Activated T-helper 17 cell treated with anti-CD3 and anti-CD28 coated beads, Interleukin-2, amount 50 U/mL, for 72 hours (primary cell): ENCODE measurements at regions not wholly inside any gene's neighbourhood (a gene's known extent, or its start where the extent isn't known, plus 50 kb on each side); places are given as distances from the start of the nearest gene placed in this dataset.

Source experiments
- ATAC-seq: fragments of 150-1000 bp; cut with Tn5 transposase; replicated peaks from 2 replicates; pipeline ENCODE4 v1.10.0; 2021; ENCODE audit warnings: mild to moderate bottlenecking, moderate library complexity
- H3K27ac Mint-ChIP-seq: one replicate; pipeline ENCODE4 v1.8.0; 2022; ENCODE audit warnings: mixed read lengths
- H3K27me3 Mint-ChIP-seq: one replicate; pipeline ENCODE4 v1.8.0; 2022; ENCODE audit warnings: mixed read lengths
- H3K36me3 Mint-ChIP-seq: one replicate; pipeline ENCODE4 v1.8.0; 2022; ENCODE audit warnings: low read depth, mild to moderate bottlenecking, mixed read lengths
- H3K4me1 Mint-ChIP-seq: one replicate; pipeline ENCODE4 v1.8.0; 2022; ENCODE audit warnings: mixed read lengths
- H3K4me3 Mint-ChIP-seq: one replicate; pipeline ENCODE4 v1.8.0; 2022; ENCODE audit warnings: mild to moderate bottlenecking, mixed read lengths
- H3K9me3 Mint-ChIP-seq: one replicate; pipeline ENCODE4 v1.8.0; 2022; ENCODE audit warnings: mixed read lengths

- no peak for ATAC-seq
- Mint-ChIP-seq H3K4me1 (no peaks in the 10 kb centered on the region), H3K36me3 (no peaks in the 10 kb centered on the region), H3K27ac (no peak overlapping the region), H3K4me3 (no peak overlapping the region), H3K27me3 (no peaks in the 10 kb centered on the region), H3K9me3 (peaks cover 5% of the 10 kb centered on the region)
Observed at GRCh38 chr6:153563001-153563400, 431.9 kb upstream of the RGS17 start.

- no peak for ATAC-seq
- Mint-ChIP-seq H3K27ac (no peak overlapping the region), H3K27me3 (no peaks in the 10 kb centered on the region), H3K4me3 (no peak overlapping the region), H3K4me1 (no peaks in the 10 kb centered on the region), H3K9me3 (no peaks in the 10 kb centered on the region), H3K36me3 (no peaks in the 10 kb centered on the region)
Observed at GRCh38 chr6:153553627-153554026, 422.5 kb upstream of the RGS17 start.

GRCh38 chr6:153539602-153540001, 408.5 kb upstream of the RGS17 start:
- Mint-ChIP-seq H3K4me1 (no peaks in the 10 kb centered on the region), H3K9me3 (peaks cover 5% of the 10 kb centered on the region), H3K4me3 (no peak overlapping the region), H3K27me3 (no peaks in the 10 kb centered on the region), H3K36me3 (no peaks in the 10 kb centered on the region), H3K27ac (no peak overlapping the region)
- ATAC-seq = no peak

GRCh38 chr6:153538491-153538890, 407.4 kb upstream of the RGS17 start:
- no peaks in the 10 kb centered on the region for H3K27me3 Mint-ChIP-seq
- no peak overlapping the region for H3K4me3 Mint-ChIP-seq
- no peak for ATAC-seq
- H3K27ac Mint-ChIP-seq = no peak overlapping the region
- no peaks in the 10 kb centered on the region for H3K4me1 Mint-ChIP-seq
- no peaks in the 10 kb centered on the region for H3K36me3 Mint-ChIP-seq
- H3K9me3 Mint-ChIP-seq = peaks cover 5% of the 10 kb centered on the region

GRCh38 chr6:153537422-153537821, 406.3 kb upstream of the RGS17 start:
- H3K27ac Mint-ChIP-seq = no peak overlapping the region
- no peaks in the 10 kb centered on the region for H3K4me1 Mint-ChIP-seq

GRCh38 chr6:153526479-153526878, 395.4 kb upstream of the RGS17 start:
- Mint-ChIP-seq H3K4me1 (no peaks in the 10 kb centered on the region), H3K36me3 (no peaks in the 10 kb centered on the region), H3K4me3 (no peak overlapping the region)

More at GRCh38 chr6:153537422-153537821, 406.3 kb upstream of the RGS17 start:
- no peaks in the 10 kb centered on the region for H3K36me3 Mint-ChIP-seq
- no peak for ATAC-seq
- no peak overlapping the region for H3K4me3 Mint-ChIP-seq
- peaks cover under 1% of the 10 kb centered on the region for H3K9me3 Mint-ChIP-seq
- H3K27me3 Mint-ChIP-seq = no peaks in the 10 kb centered on the region

GRCh38 chr6:153525998-153526397, 394.9 kb upstream of the RGS17 start:
- no peak overlapping the region for H3K27ac Mint-ChIP-seq
- no peak overlapping the region for H3K4me3 Mint-ChIP-seq
- no peak for ATAC-seq
- H3K4me1 Mint-ChIP-seq = no peaks in the 10 kb centered on the region
- H3K27me3 Mint-ChIP-seq = no peaks in the 10 kb centered on the region
- H3K9me3 Mint-ChIP-seq = peaks cover 13% of the 10 kb centered on the region
- H3K36me3 Mint-ChIP-seq = no peaks in the 10 kb centered on the region

More at GRCh38 chr6:153526479-153526878, 395.4 kb upstream of the RGS17 start:
- Mint-ChIP-seq H3K27ac (no peak overlapping the region), H3K27me3 (no peaks in the 10 kb centered on the region), H3K9me3 (peaks cover 13% of the 10 kb centered on the region)
- no peak for ATAC-seq

- H3K4me3 Mint-ChIP-seq = no peak overlapping the region
- peaks cover 22% of the 10 kb centered on the region for H3K9me3 Mint-ChIP-seq
- no peak for ATAC-seq
- H3K27me3 Mint-ChIP-seq = no peaks in the 10 kb centered on the region
- no peaks in the 10 kb centered on the region for H3K36me3 Mint-ChIP-seq
- no peak overlapping the region for H3K27ac Mint-ChIP-seq
- no peaks in the 10 kb centered on the region for H3K4me1 Mint-ChIP-seq
Observed at GRCh38 chr6:153523390-153523789, 392.3 kb upstream of the RGS17 start.

GRCh38 chr6:153511896-153512496, 380.9 kb upstream of the RGS17 start:
- no peaks in the 10 kb centered on the region for H3K27me3 Mint-ChIP-seq
- H3K9me3 Mint-ChIP-seq = no peaks in the 10 kb centered on the region
- H3K27ac Mint-ChIP-seq = no peak overlapping the region
- no peaks in the 10 kb centered on the region for H3K4me1 Mint-ChIP-seq
- no peaks in the 10 kb centered on the region for H3K36me3 Mint-ChIP-seq
- H3K4me3 Mint-ChIP-seq = no peak overlapping the region
- no peak for ATAC-seq

GRCh38 chr6:153503810-153504209, 372.7 kb upstream of the RGS17 start:
- H3K27me3 Mint-ChIP-seq = no peaks in the 10 kb centered on the region
- ATAC-seq = no peak
- H3K4me1 Mint-ChIP-seq = no peaks in the 10 kb centered on the region
- no peaks in the 10 kb centered on the region for H3K36me3 Mint-ChIP-seq
- H3K4me3 Mint-ChIP-seq = no peak overlapping the region
- peaks cover 3% of the 10 kb centered on the region for H3K9me3 Mint-ChIP-seq
- no peak overlapping the region for H3K27ac Mint-ChIP-seq

GRCh38 chr6:153493501-153493900, 362.4 kb upstream of the RGS17 start:
- Mint-ChIP-seq H3K36me3 (no peaks in the 10 kb centered on the region), H3K27ac (no peak overlapping the region), H3K4me1 (no peaks in the 10 kb centered on the region), H3K4me3 (no peak overlapping the region), H3K9me3 (no peaks in the 10 kb centered on the region), H3K27me3 (no peaks in the 10 kb centered on the region)
- ATAC-seq = no peak

- Mint-ChIP-seq H3K27ac (no peak overlapping the region), H3K4me3 (no peak overlapping the region), H3K4me1 (no peaks in the 10 kb centered on the region), H3K36me3 (no peaks in the 10 kb centered on the region), H3K9me3 (no peaks in the 10 kb centered on the region), H3K27me3 (no peaks in the 10 kb centered on the region)
- ATAC-seq = no peak
Observed at GRCh38 chr6:153489479-153489878, 358.4 kb upstream of the RGS17 start.

- no peak overlapping the region for H3K4me3 Mint-ChIP-seq
- H3K27me3 Mint-ChIP-seq = no peaks in the 10 kb centered on the region
- no peak for ATAC-seq
- H3K36me3 Mint-ChIP-seq = no peaks in the 10 kb centered on the region
- H3K9me3 Mint-ChIP-seq = no peaks in the 10 kb centered on the region
- H3K27ac Mint-ChIP-seq = no peak overlapping the region
- no peaks in the 10 kb centered on the region for H3K4me1 Mint-ChIP-seq
Observed at GRCh38 chr6:153488267-153488666, 357.2 kb upstream of the RGS17 start.

- Mint-ChIP-seq H3K4me1 (no peaks in the 10 kb centered on the region), H3K27me3 (no peaks in the 10 kb centered on the region), H3K36me3 (no peaks in the 10 kb centered on the region), H3K27ac (no peak overlapping the region), H3K4me3 (no peak overlapping the region), H3K9me3 (peaks cover 3% of the 10 kb centered on the region)
- no peak for ATAC-seq
Observed at GRCh38 chr6:153485072-153485471, 354.0 kb upstream of the RGS17 start.

- H3K9me3 Mint-ChIP-seq = peaks cover 3% of the 10 kb centered on the region
- no peak for ATAC-seq
- no peak overlapping the region for H3K4me3 Mint-ChIP-seq
Observed at GRCh38 chr6:153484056-153484455, 353.0 kb upstream of the RGS17 start.

GRCh38 chr6:153476243-153476642, 345.2 kb upstream of the RGS17 start:
- peaks cover under 1% of the 10 kb centered on the region for H3K9me3 Mint-ChIP-seq
- H3K4me1 Mint-ChIP-seq = no peaks in the 10 kb centered on the region
- no peaks in the 10 kb centered on the region for H3K27me3 Mint-ChIP-seq
- ATAC-seq = no peak
- no peak overlapping the region for H3K4me3 Mint-ChIP-seq
- no peak overlapping the region for H3K27ac Mint-ChIP-seq
- H3K36me3 Mint-ChIP-seq = no peaks in the 10 kb centered on the region

More at GRCh38 chr6:153484056-153484455, 353.0 kb upstream of the RGS17 start:
- H3K4me1 Mint-ChIP-seq = no peaks in the 10 kb centered on the region
- no peaks in the 10 kb centered on the region for H3K27me3 Mint-ChIP-seq
- H3K36me3 Mint-ChIP-seq = no peaks in the 10 kb centered on the region
- H3K27ac Mint-ChIP-seq = no peak overlapping the region
